ENCODE measurements at regions not wholly inside any gene's neighbourhood (a gene's known extent, or its start where the extent isn't known, plus 50 kb on each side); places are given as distances from the start of the nearest gene placed in this dataset.
"Not testable (repeated sequence)": the region's sequence is repeated elsewhere in the genome, so short reads cannot be mapped to it uniquely, and the experiment has no call there.

DNA sequence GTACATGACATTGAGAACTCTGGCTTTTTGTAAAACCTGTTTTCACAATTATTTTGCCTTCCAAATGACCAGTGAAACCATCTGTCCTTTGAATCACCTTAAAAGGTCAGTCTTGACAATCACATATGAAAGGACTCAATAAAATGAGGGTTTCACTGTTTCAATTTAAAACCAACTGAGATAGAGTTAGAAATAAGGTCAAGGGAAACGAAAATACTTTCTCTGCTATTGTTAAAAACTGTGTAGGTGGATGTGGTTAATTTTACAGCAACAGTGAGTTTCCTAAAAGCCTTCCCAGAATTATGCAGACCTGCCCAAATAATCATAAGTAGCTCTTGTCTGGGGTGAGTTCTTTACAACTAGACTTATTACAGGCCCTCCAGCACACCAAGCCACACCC is 839.9 kb downstream of the RAB28 start:
- Histone ChIP-seq H3K27me3 (replicated peaks) (no peaks in the 10 kb centered on the region), H3K36me3 (replicated peaks) (no peaks in the 10 kb centered on the region), H3K4me3 (ENCODE audit: low read depth, low read length) (no peak overlapping the region), H3K27ac (no peak overlapping the region)
- TF ChIP-seq, protein P1, sequence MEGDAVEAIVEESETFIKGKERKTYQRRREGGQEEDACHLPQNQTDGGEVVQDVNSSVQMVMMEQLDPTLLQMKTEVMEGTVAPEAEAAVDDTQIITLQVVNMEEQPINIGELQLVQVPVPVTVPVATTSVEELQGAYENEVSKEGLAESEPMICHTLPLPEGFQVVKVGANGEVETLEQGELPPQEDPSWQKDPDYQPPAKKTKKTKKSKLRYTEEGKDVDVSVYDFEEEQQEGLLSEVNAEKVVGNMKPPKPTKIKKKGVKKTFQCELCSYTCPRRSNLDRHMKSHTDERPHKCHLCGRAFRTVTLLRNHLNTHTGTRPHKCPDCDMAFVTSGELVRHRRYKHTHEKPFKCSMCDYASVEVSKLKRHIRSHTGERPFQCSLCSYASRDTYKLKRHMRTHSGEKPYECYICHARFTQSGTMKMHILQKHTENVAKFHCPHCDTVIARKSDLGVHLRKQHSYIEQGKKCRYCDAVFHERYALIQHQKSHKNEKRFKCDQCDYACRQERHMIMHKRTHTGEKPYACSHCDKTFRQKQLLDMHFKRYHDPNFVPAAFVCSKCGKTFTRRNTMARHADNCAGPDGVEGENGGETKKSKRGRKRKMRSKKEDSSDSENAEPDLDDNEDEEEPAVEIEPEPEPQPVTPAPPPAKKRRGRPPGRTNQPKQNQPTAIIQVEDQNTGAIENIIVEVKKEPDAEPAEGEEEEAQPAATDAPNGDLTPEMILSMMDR (IDR thresholded peaks at IDR 0.05; ENCODE audit: low read depth, low read length, missing control alignments), result no peak
- in situ Hi-C loops (cut with HindIII; ENCODE audit: low pct_ligation_motif_present, low sequenced_read_pairs), result no loop called here
- DNase-seq, result no peak

DNA sequence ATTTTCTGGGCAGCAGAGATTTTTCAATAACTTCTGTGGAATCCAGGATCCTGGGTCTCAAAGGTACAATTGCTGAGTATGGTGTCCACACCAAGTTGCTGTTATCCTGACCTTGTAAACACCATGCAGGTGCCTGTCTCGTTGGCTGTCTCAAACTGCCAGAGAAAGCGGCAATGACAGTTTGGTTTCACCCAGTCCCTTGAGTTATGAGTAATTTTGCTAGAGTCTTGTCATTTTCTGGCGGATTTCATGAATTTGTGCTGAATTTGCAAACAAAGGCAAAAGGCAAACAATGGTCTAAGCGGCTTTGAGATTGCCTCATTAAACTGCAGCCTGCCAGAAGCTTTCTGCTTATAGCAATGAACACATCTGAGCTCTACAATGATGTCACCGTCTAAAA is 847.9 kb downstream of the RAB28 start:
- Histone ChIP-seq H3K27ac (no peak overlapping the region), H3K27me3 (replicated peaks) (no peaks in the 10 kb centered on the region), H3K4me3 (ENCODE audit: low read depth, low read length) (no peak overlapping the region), H3K36me3 (replicated peaks) (no peaks in the 10 kb centered on the region)
- in situ Hi-C loops (cut with HindIII; ENCODE audit: low pct_ligation_motif_present, low sequenced_read_pairs), result no loop called here
- no peak for DNase-seq
- TF ChIP-seq, protein P1 (IDR thresholded peaks at IDR 0.05; ENCODE audit: low read depth, low read length, missing control alignments), result no peak

DNA sequence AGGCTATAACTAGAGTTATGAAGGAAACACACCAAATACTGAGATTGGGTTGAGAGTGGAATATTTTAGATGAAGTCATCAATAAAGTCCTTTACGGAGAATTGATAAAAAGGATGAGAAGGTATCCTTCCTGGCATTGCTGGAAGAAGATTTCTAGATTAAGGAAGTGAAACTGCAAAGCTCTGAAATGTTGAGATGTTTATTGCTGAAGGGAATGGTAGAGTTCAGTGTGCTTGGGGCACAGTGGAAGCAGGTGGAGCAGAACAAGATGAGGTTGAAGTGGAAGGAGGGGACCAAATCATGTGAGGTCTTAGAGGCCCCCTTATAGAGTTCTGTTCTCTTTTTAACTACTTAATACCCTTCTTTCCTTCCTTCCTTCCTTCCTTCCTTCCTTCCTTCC is 848.5 kb downstream of the RAB28 start:
- H3K27ac ChIP-seq, result no peak overlapping the region
- H3K36me3 ChIP-seq (replicated peaks), result no peaks in the 10 kb centered on the region
- H3K27me3 ChIP-seq (replicated peaks), result no peaks in the 10 kb centered on the region
- TF ChIP-seq, protein P1 (IDR thresholded peaks at IDR 0.05; ENCODE audit: low read depth, low read length, missing control alignments), result no peak
- no peak overlapping the region for H3K4me3 ChIP-seq (ENCODE audit: low read depth, low read length)
- no peak for DNase-seq
- in situ Hi-C loops (cut with HindIII; ENCODE audit: low pct_ligation_motif_present, low sequenced_read_pairs), result no loop called here

DNA sequence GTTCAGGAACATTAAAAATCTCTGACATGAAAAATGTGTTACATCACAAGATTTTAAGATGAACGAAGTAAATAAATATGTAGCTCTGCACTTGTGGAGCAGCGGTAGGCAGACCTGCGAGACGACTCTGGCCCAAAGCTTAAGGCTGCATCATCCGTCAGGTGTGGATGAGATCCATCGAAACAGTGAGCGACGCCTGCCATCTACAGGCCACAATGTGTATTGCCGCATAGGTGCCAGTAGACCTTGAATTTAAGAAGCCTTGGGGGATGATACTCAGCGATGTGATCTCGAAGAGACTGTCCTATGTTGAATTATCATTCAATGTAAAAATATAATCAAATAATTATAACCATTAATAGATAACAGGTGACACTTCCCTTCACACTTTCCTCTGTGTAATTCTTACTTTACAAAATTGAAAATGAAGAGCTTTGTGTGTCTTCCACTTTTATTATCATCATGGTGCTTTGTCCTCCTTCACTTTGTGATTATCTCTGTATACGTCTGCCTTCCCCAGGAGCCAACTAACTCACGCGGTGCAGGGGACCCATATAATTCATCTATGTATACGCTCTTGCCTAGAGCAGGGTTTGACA is 851.0 kb downstream of the RAB28 start:
- in situ Hi-C loops (cut with HindIII; ENCODE audit: low pct_ligation_motif_present, low sequenced_read_pairs), result no loop called here
- DNase-seq, result peak; percentile 69
- TF ChIP-seq, protein P1 (IDR thresholded peaks at IDR 0.05; ENCODE audit: low read depth, low read length, missing control alignments), result peak; percentile 88

DNA sequence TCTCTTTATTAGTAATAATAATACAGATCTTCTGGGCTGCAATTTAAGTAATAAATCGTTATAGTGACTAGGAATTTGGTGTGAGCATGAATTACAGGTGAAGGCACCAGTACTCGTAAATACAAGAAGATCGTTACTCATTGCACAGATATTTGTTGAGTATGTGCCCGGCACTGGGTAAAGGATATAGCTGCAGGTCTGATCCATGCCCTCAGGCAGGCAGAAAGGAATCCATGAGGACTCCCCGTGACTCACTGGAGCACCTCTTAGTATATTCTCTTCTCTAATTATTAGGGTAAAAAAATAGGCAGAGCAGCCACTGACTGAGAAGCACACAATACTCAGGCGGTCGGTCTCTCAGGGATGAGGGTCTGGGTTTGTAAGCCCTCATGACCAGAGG is 868.3 kb downstream of the RAB28 start:
- Histone ChIP-seq H3K36me3 (replicated peaks) (no peaks in the 10 kb centered on the region), H3K27ac (no peak overlapping the region), H3K4me3 (ENCODE audit: low read depth, low read length) (no peak overlapping the region), H3K27me3 (replicated peaks) (no peaks in the 10 kb centered on the region)
- DNase-seq, result no peak
- TF ChIP-seq, protein P1 (IDR thresholded peaks at IDR 0.05; ENCODE audit: low read depth, low read length, missing control alignments), result no peak
- in situ Hi-C loops (cut with HindIII; ENCODE audit: low pct_ligation_motif_present, low sequenced_read_pairs), result no loop called here

More for the DNA sequence above, 851.0 kb downstream of the RAB28 start:
- Histone ChIP-seq H3K27me3 (replicated peaks) (no peaks in the 10 kb centered on the region), H3K4me3 (ENCODE audit: low read depth, low read length) (no peak overlapping the region), H3K36me3 (replicated peaks) (no peaks in the 10 kb centered on the region), H3K27ac (no peak overlapping the region)

DNA sequence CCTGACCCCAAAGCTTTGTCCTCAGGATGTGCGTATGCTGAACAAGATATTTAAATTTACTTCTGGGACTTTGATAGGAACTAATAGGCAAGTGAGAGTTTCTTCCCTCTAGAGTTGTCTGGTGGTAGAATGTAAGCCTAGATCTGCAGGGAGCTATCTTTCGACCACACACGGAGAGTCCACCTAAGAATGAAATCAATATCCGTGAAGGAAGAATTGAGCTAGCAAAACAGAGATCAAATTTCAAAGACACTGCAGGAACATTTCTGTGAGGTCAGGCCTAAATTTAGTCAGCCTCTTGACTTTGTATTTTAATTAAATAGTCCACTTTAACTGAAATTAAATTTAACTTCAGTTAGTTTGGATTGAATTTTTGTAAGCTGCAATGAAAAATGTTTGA is 871.3 kb downstream of the RAB28 start:
- Histone ChIP-seq H3K27me3 (replicated peaks) (no peaks in the 10 kb centered on the region), H3K4me3 (ENCODE audit: low read depth, low read length) (no peak overlapping the region), H3K27ac (no peak overlapping the region), H3K36me3 (replicated peaks) (no peaks in the 10 kb centered on the region)
- in situ Hi-C loops (cut with HindIII; ENCODE audit: low pct_ligation_motif_present, low sequenced_read_pairs), result no loop called here
- DNase-seq, result no peak
- TF ChIP-seq, protein P1 (IDR thresholded peaks at IDR 0.05; ENCODE audit: low read depth, low read length, missing control alignments), result no peak

DNA sequence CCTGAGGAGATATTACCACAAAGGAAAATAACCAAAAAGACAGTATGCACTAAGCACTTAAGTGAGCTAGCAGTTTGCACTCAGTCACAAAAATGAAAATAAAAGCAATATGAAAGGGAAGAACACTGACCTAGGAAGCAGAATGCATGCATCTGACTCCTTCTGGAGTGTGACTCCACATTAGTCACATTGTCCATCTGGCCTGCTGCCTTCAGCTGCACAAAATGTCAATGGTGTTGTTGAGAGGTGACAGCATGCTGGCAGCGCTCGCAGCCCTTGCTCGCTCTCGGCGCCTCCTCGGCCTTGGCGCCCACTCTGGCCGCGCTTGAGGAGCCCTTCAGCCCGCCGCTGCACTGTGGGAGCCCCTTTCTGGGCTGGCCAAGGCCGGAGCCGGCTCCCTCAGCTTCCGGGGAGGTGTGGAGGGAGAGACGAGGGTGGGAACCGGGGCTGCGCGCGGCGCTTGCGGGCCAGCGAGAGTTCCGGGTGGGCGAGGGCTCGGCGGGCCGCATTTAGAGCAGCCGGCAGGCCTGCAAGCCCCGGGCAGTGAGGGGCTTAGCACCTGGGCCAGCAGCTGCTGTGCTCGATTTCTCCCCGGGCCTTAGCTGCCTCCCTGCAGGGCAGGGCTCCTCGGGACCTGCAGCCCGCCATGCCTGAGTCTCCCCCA is 874.8 kb downstream of the RAB28 start:
- H3K4me3 ChIP-seq (ENCODE audit: low read depth, low read length); H3K27ac ChIP-seq; H3K27me3 ChIP-seq (replicated peaks); H3K36me3 ChIP-seq (replicated peaks); DNase-seq; in situ Hi-C loops (cut with HindIII; ENCODE audit: low pct_ligation_motif_present, low sequenced_read_pairs): not testable (repeated sequence)
